H1 (cell line): ENCODE measurements at regions not wholly inside any gene's neighbourhood (a gene's known extent, or its start where the extent isn't known, plus 50 kb on each side); places are given as distances from the start of the nearest gene placed in this dataset.

Experiments used
- EZH2 ChIP-seq: fragments of 200-600 bp; sonication (generic); IDR thresholded peaks from 2 replicates; pipeline ENCODE4 v1.7.1; 2012; ENCODE audit warnings: low read depth, mild to moderate bottlenecking, moderate library complexity, low read length, inconsistent platforms; ENCODE audit not compliant: severe bottlenecking

GRCh38 chr7:17520941-17521340, 222.5 kb downstream of the AHR start (continued):
- no peak for TF ChIP-seq EZH2
